Loucy (cell line): ENCODE measurements at regions not wholly inside any gene's neighbourhood (a gene's known extent, or its start where the extent isn't known, plus 50 kb on each side); places are given as distances from the start of the nearest gene placed in this dataset.

Source experiments
- H2AFZ ChIP-seq: fragments of 200-600 bp; sonication (generic); 2 replicates; pipeline ENCODE4 v1.6.0; 2016; ENCODE audit warnings: antibody characterized with exemption, mild to moderate bottlenecking, low read length, moderate library complexity
- H3F3A ChIP-seq: fragments of 200-600 bp; 2 replicates; pipeline ENCODE4 v1.6.0; 2016; ENCODE audit warnings: antibody characterized with exemption, low read depth, mild to moderate bottlenecking
- H3K27me3 ChIP-seq: fragments of 200-600 bp; sonication (generic); 2 replicates; pipeline ENCODE4 v1.6.1; 2014; ENCODE audit warnings: low read length, mild to moderate bottlenecking; ENCODE audit not compliant: insufficient read depth, poor library complexity, severe bottlenecking
- H3K36me3 ChIP-seq: fragments of 200-600 bp; sonication (generic); 2 replicates; pipeline ENCODE4 v1.6.1; 2016; ENCODE audit warnings: low read length; ENCODE audit not compliant: insufficient read depth
- H3K4me1 ChIP-seq: fragments of 200-600 bp; sonication (generic); 2 replicates; pipeline ENCODE4 v1.5.1; 2014; ENCODE audit warnings: low read length, mild to moderate bottlenecking; ENCODE audit not compliant: insufficient read depth, poor library complexity, severe bottlenecking
- H3K4me2 ChIP-seq: fragments of 200-600 bp; sonication (generic); 2 replicates; pipeline ENCODE4 v1.6.0; 2014; ENCODE audit warnings: antibody characterized with exemption, low read length, low read depth, mild to moderate bottlenecking; ENCODE audit not compliant: poor library complexity, severe bottlenecking
- H3K4me3 ChIP-seq: fragments of 200-600 bp; sonication (generic); 2 replicates; pipeline ENCODE4 v1.5.1; 2014; ENCODE audit warnings: low read length, mild to moderate bottlenecking, mixed read lengths; ENCODE audit not compliant: poor library complexity, severe bottlenecking
- H3K79me2 ChIP-seq: fragments of 200-600 bp; sonication (generic); 2 replicates; pipeline ENCODE4 v1.6.1; 2014; ENCODE audit warnings: low read length; ENCODE audit not compliant: insufficient read depth
- H3K9ac ChIP-seq: fragments of 200-600 bp; sonication (generic); 2 replicates; pipeline ENCODE4 v1.6.0; 2014; ENCODE audit warnings: mild to moderate bottlenecking, low read depth, low read length, moderate library complexity; ENCODE audit not compliant: poor library complexity, severe bottlenecking
- H3K9me2 ChIP-seq: fragments of 200-600 bp; sonication (generic); replicated peaks from 2 replicates; pipeline ENCODE4 v1.6.1; 2016; ENCODE audit warnings: low read depth, low read length, mixed read lengths
- H3K9me3 ChIP-seq: fragments of 200-600 bp; sonication (generic); 2 replicates; pipeline ENCODE4 v1.6.1; 2014; ENCODE audit warnings: mild to moderate bottlenecking, antibody characterized with exemption, low read length, low read depth; ENCODE audit not compliant: insufficient read depth
- H4K20me1 ChIP-seq: fragments of 200-600 bp; sonication (generic); 2 replicates; pipeline ENCODE4 v1.6.0; 2014; ENCODE audit warnings: antibody characterized with exemption, low read length, mild to moderate bottlenecking; ENCODE audit not compliant: insufficient read depth, poor library complexity, severe bottlenecking
- EZH2phosphoT487 ChIP-seq: fragments of 200-600 bp; IDR thresholded peaks from 2 replicates; pipeline ENCODE4 v1.6.1; 2018; ENCODE audit warnings: antibody characterized with exemption, mild to moderate bottlenecking, moderate library complexity, borderline replicate concordance
- TF ChIP-seq, protein P1 (sequence below): fragments of 200-600 bp; sonication (generic); conservative IDR thresholded peaks from 2 replicates; pipeline ENCODE4 v1.5.1; 2014; ENCODE audit warnings: mild to moderate bottlenecking, antibody characterized with exemption, low read length

DNA sequence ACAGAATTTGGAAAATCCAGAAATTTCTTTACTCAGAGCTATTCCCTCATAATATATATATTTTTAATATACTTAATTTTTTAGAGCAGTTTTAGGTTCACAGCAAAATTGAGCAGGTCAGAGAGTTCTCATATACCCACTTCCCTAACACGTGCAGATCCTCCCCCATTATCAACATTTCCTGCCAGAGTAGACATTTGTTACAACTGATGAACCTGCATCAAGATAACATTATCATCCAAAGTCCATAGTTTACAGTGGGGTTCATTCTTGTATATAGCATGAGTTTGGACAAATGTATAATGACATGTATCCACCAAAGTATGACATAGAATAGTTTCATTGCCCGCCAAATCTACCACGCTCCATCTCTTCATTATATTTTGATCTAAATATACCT, 170.0 kb downstream of the PTEN start:
- Histone ChIP-seq H4K20me1 (no peaks in the 10 kb centered on the region), H3K79me2 (no peaks in the 10 kb centered on the region), H2AFZ (no peak overlapping the region), H3K4me3 (no peak overlapping the region), H3K4me2 (no peak overlapping the region), H3K9me3 (no peaks in the 10 kb centered on the region), H3K36me3 (no peaks in the 10 kb centered on the region), H3K4me1 (peaks cover 27% of the 10 kb centered on the region), H3K9ac (no peak overlapping the region), H3F3A (no peaks in the 10 kb centered on the region), H3K9me2 (no peaks in the 10 kb centered on the region), H3K27me3 (no peaks in the 10 kb centered on the region)
- TF ChIP-seq, protein P1, sequence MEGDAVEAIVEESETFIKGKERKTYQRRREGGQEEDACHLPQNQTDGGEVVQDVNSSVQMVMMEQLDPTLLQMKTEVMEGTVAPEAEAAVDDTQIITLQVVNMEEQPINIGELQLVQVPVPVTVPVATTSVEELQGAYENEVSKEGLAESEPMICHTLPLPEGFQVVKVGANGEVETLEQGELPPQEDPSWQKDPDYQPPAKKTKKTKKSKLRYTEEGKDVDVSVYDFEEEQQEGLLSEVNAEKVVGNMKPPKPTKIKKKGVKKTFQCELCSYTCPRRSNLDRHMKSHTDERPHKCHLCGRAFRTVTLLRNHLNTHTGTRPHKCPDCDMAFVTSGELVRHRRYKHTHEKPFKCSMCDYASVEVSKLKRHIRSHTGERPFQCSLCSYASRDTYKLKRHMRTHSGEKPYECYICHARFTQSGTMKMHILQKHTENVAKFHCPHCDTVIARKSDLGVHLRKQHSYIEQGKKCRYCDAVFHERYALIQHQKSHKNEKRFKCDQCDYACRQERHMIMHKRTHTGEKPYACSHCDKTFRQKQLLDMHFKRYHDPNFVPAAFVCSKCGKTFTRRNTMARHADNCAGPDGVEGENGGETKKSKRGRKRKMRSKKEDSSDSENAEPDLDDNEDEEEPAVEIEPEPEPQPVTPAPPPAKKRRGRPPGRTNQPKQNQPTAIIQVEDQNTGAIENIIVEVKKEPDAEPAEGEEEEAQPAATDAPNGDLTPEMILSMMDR: no peak
- TF ChIP-seq EZH2phosphoT487: no peak

DNA sequence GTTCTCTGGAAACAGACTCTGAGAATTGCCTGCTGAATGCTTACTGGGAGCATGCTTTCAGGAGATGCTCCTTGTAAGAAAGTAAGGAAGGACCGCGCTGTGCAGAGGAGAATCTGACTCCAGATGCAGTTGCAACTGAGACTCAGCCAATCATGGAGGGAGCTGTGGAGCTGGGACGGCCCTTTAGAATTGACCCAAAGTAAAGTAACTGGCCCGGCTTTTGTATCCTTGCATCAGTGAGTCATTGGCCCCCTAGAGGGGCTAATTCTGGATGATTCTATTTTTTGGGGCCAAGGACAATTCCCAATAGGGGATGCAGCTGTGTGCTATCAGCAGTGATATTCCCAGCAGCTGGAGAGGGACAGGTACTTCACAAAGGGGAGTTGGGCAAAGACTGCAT, 170.4 kb downstream of the PTEN start:
- TF ChIP-seq, protein P1: no peak
- no peak for TF ChIP-seq EZH2phosphoT487
- no peaks in the 10 kb centered on the region for H3F3A ChIP-seq
- no peaks in the 10 kb centered on the region for H3K36me3 ChIP-seq
- no peaks in the 10 kb centered on the region for H3K79me2 ChIP-seq
- H3K4me2 ChIP-seq: no peak overlapping the region
- H4K20me1 ChIP-seq: no peaks in the 10 kb centered on the region
- no peaks in the 10 kb centered on the region for H3K9me2 ChIP-seq
- no peak overlapping the region for H3K9ac ChIP-seq
- no peak overlapping the region for H2AFZ ChIP-seq
- no peak overlapping the region for H3K4me3 ChIP-seq
- H3K9me3 ChIP-seq: no peaks in the 10 kb centered on the region
- no peaks in the 10 kb centered on the region for H3K27me3 ChIP-seq
- H3K4me1 ChIP-seq: peaks cover 25% of the 10 kb centered on the region

DNA sequence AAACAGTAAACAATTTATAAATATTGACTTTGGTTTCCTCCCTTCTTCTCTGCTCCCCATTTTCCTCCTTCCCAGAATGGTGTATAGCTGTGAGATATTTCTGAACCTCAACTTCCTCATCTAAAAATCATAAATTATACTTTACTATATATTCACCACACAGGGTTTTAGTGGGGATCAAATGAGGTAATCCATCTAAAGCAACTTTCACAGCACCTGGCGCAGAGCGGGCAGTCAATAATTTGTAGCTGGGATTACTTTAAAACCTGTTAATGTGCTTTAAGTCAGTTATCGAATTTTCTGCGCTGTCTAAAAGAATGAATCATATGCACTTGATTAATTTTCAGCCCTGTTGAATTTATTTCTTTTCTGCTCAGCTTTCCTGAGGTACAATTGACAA, 172.7 kb downstream of the PTEN start:
- Histone ChIP-seq H3K27me3 (no peaks in the 10 kb centered on the region), H3K9ac (no peak overlapping the region), H3K4me1 (peaks cover 19% of the 10 kb centered on the region), H3K9me3 (no peaks in the 10 kb centered on the region), H4K20me1 (no peaks in the 10 kb centered on the region), H3K4me2 (no peak overlapping the region), H3K79me2 (no peaks in the 10 kb centered on the region), H2AFZ (no peak overlapping the region), H3K36me3 (no peaks in the 10 kb centered on the region), H3K9me2 (no peaks in the 10 kb centered on the region), H3F3A (no peaks in the 10 kb centered on the region), H3K4me3 (no peak overlapping the region)
- no peak for TF ChIP-seq EZH2phosphoT487
- TF ChIP-seq, protein P1: no peak
